HEK293 (cell line): ENCODE measurements at regions not wholly inside any gene's neighbourhood (a gene's known extent, or its start where the extent isn't known, plus 50 kb on each side); places are given as distances from the start of the nearest gene placed in this dataset.

Experiments
- CTCF ChIA-PET: fragments of 350-600 bp; formaldehyde crosslinking; extraction: SDS; loops from one replicate; lab custom pipeline; 2021; ENCODE audit warnings: antibody characterized with exemption; lab: Yijun Ruan, JAX
- POLR2A ChIA-PET: fragments of 300-600 bp; formaldehyde crosslinking; extraction: SDS; loops from one replicate; lab custom pipeline; 2020; ENCODE audit warnings: antibody characterized with exemption, inconsistent platforms; lab: Yijun Ruan, JAX
- H3K27ac ChIP-seq: fragments of 200-500 bp; sonication (Bioruptor generic); 2 replicates; pipeline ENCODE4 v1.5.1; 2014; ENCODE audit warnings: low read depth, low read length, control low read depth, inconsistent platforms; ENCODE audit errors: extremely low read depth
- H3K36me3 ChIP-seq, 2 experiments: fragments of 200-500 bp in 1 of 2; sonication (Bioruptor generic) in 1 of 2; 1 replicate in 1 of 2; 2 replicates in 1 of 2; pipeline ENCODE4 v1.5.1; 2014 to 2017; ENCODE audit warnings: inconsistent platforms in 2 of 2, low read length in 2 of 2; ENCODE audit not compliant: control insufficient read depth in 2 of 2, insufficient read depth in 1 of 2
- H3K4me1 ChIP-seq: fragments of 200-500 bp; sonication (Bioruptor generic); 2 replicates; pipeline ENCODE4 v1.5.1; 2014; ENCODE audit warnings: mild to moderate bottlenecking, low read length, inconsistent platforms; ENCODE audit not compliant: control insufficient read depth, insufficient read depth
- H3K4me3 ChIP-seq: 2 replicates; pipeline ENCODE4 v1.5.1; 2011; ENCODE audit warnings: low read depth, mild to moderate bottlenecking, control low read depth, low read length, moderate library complexity
- H3K9me3 ChIP-seq: fragments of 200-500 bp; sonication (Bioruptor generic); 2 replicates; pipeline ENCODE4 v1.5.1; 2014; ENCODE audit warnings: low read depth, low read length, inconsistent platforms; ENCODE audit not compliant: control insufficient read depth, insufficient read depth
- GFI1B ChIP-seq: fragments of 450-650 bp; formaldehyde crosslinking; IDR thresholded peaks from 2 replicates; pipeline ENCODE4 v1.5.1; 2016; ENCODE audit warnings: missing biosample characterization, missing genetic modification characterization
- KLF7 ChIP-seq: fragments of 450-650 bp; formaldehyde crosslinking; IDR thresholded peaks from 2 replicates; pipeline ENCODE4 v1.5.1; 2016; ENCODE audit warnings: missing biosample characterization, missing genetic modification characterization, borderline replicate concordance
- PRDM1 ChIP-seq: fragments of 450-650 bp; formaldehyde crosslinking; IDR thresholded peaks from 2 replicates; pipeline ENCODE4; 2016; ENCODE audit warnings: missing biosample characterization, missing genetic modification characterization
- SALL2 ChIP-seq: fragments of 450-650 bp; formaldehyde crosslinking; IDR thresholded peaks from 2 replicates; pipeline ENCODE4 v1.5.0; 2017; ENCODE audit warnings: missing biosample characterization, mild to moderate bottlenecking, missing genetic modification characterization, borderline replicate concordance
- ZFHX2 ChIP-seq: fragments of 450-650 bp; formaldehyde crosslinking; conservative IDR thresholded peaks from 2 replicates; pipeline ENCODE4 v1.5.1; 2016; ENCODE audit warnings: missing biosample characterization, missing genetic modification characterization
- ZNF10 ChIP-seq: fragments of 450-650 bp; formaldehyde crosslinking; IDR thresholded peaks from 2 replicates; pipeline ENCODE4 v1.5.1; 2017; ENCODE audit warnings: missing biosample characterization, missing genetic modification characterization
- ZNF146 ChIP-seq: fragments of 450-650 bp; formaldehyde crosslinking; IDR thresholded peaks from 2 replicates; pipeline ENCODE4 v1.5.1; 2016; ENCODE audit warnings: missing biosample characterization, missing genetic modification characterization
- ZNF157 ChIP-seq: fragments of 450-650 bp; formaldehyde crosslinking; IDR thresholded peaks from 2 replicates; pipeline ENCODE4 v1.5.1; 2016; ENCODE audit warnings: missing biosample characterization, missing genetic modification characterization
- ZNF266 ChIP-seq: fragments of 450-650 bp; formaldehyde crosslinking; IDR thresholded peaks from 2 replicates; pipeline ENCODE4 v1.5.1; 2016; ENCODE audit warnings: missing biosample characterization, missing genetic modification characterization, low read depth
- ZNF510 ChIP-seq: fragments of 450-650 bp; formaldehyde crosslinking; IDR thresholded peaks from 2 replicates; pipeline ENCODE4 v1.5.1; 2018; ENCODE audit warnings: mild to moderate bottlenecking, missing genetic modification characterization, missing biosample characterization; ENCODE audit not compliant: insufficient replicate concordance
- ZNF529 ChIP-seq: fragments of 450-650 bp; formaldehyde crosslinking; IDR thresholded peaks from 2 replicates; pipeline ENCODE4 v1.5.1; 2017; ENCODE audit warnings: missing genetic modification characterization, missing biosample characterization; ENCODE audit not compliant: insufficient replicate concordance
- ZNF677 ChIP-seq: fragments of 450-650 bp; IDR thresholded peaks from 2 replicates; pipeline ENCODE4 v1.5.0; 2018; ENCODE audit warnings: missing biosample characterization, mild to moderate bottlenecking, missing genetic modification characterization, moderate library complexity
- ZNF747 ChIP-seq: fragments of 450-650 bp; formaldehyde crosslinking; IDR thresholded peaks from 2 replicates; pipeline ENCODE4 v1.5.1; 2016; ENCODE audit warnings: missing biosample characterization, missing genetic modification characterization
- ZNF785 ChIP-seq: fragments of 450-650 bp; formaldehyde crosslinking; IDR thresholded peaks from 2 replicates; pipeline ENCODE4 v1.5.1; 2016; ENCODE audit warnings: missing biosample characterization, missing genetic modification characterization
- ZNF843 ChIP-seq: fragments of 450-650 bp; formaldehyde crosslinking; IDR thresholded peaks from 2 replicates; pipeline ENCODE4 v1.5.1; 2016; ENCODE audit warnings: missing biosample characterization, missing genetic modification characterization
- TF ChIP-seq, protein P1 (sequence below): IDR thresholded peaks from 2 replicates; pipeline ENCODE4 v1.6.1; 2011; ENCODE audit warnings: mild to moderate bottlenecking, low read depth, low read length, borderline replicate concordance
- TF ChIP-seq, protein P2 (sequence below): fragments of 450-650 bp; formaldehyde crosslinking; IDR thresholded peaks from 2 replicates; pipeline ENCODE4 v1.5.1; 2016; ENCODE audit warnings: missing biosample characterization, missing genetic modification characterization
- TF ChIP-seq, protein P3 (sequence below): fragments of 450-650 bp; formaldehyde crosslinking; IDR thresholded peaks from 2 replicates; pipeline ENCODE4 v1.5.1; 2016; ENCODE audit warnings: missing biosample characterization, missing genetic modification characterization
- TF ChIP-seq, protein P4 (sequence below): fragments of 450-650 bp; formaldehyde crosslinking; conservative IDR thresholded peaks from 2 replicates; pipeline ENCODE4 v1.5.1; 2016; ENCODE audit warnings: low read depth, missing biosample characterization, missing genetic modification characterization
- TF ChIP-seq, protein P5 (sequence below): fragments of 450-650 bp; formaldehyde crosslinking; IDR thresholded peaks from 2 replicates; pipeline ENCODE4 v1.5.1; 2016; ENCODE audit warnings: missing biosample characterization, missing genetic modification characterization
- TF ChIP-seq, protein P6 (sequence below): fragments of 450-650 bp; IDR thresholded peaks from 2 replicates; pipeline ENCODE4 v1.5.1; 2018; ENCODE audit warnings: missing biosample characterization, mild to moderate bottlenecking, missing genetic modification characterization

DNA sequence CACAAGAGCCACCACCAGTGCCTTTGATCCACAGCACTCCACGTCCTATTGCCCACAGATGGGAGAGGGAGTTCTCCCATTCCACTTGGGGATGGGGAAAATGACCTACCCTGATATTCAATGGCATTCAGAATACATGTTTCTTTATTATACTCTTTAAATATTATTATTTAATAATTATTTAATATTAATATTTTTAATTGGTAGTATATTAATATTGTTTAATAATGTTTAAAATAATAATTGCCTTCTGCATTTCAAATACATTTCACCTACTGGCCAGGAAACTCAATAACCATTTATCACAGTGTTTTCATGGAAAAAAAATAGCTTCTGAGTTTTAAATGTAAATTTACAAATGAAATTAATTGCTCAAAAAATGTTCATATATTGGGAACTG lies 127.4 kb upstream of the G2E3 start:
- CTCF ChIA-PET, result no interaction called here
- POLR2A ChIA-PET, result no interaction called here
- TF ChIP-seq, protein P1, sequence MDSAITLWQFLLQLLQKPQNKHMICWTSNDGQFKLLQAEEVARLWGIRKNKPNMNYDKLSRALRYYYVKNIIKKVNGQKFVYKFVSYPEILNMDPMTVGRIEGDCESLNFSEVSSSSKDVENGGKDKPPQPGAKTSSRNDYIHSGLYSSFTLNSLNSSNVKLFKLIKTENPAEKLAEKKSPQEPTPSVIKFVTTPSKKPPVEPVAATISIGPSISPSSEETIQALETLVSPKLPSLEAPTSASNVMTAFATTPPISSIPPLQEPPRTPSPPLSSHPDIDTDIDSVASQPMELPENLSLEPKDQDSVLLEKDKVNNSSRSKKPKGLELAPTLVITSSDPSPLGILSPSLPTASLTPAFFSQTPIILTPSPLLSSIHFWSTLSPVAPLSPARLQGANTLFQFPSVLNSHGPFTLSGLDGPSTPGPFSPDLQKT, result no peak
- TF ChIP-seq, protein P2, sequence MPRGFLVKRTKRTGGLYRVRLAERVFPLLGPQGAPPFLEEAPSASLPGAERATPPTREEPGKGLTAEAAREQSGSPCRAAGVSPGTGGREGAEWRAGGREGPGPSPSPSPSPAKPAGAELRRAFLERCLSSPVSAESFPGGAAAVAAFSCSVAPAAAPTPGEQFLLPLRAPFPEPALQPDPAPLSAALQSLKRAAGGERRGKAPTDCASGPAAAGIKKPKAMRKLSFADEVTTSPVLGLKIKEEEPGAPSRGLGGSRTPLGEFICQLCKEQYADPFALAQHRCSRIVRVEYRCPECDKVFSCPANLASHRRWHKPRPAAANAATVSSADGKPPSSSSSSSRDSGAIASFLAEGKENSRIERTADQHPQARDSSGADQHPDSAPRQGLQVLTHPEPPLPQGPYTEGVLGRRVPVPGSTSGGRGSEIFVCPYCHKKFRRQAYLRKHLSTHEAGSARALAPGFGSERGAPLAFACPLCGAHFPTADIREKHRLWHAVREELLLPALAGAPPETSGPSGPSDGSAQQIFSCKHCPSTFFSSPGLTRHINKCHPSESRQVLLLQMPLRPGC, result no peak

DNA sequence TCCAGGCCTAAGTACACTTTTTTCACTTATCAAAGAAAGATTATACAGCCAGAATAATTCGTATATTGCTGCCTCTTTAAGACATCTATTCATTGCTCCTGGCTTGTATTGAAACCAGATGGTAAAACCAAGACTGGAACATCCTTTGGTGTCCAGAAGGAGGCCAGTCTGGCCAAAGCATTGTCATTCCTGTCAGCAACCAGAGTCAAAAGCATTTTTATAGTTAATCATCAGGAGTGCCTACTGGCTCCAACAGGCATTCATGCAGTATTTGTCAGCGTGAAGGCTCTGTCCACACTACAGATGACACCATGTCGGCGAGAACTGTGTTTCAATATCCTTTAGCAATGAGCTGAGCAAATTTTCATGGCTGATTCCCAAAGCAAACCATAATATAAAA lies 118.0 kb upstream of the G2E3 start:
- H3K9me3 ChIP-seq, result no peaks in the 10 kb centered on the region
- no peaks in the 10 kb centered on the region for H3K36me3 ChIP-seq
- no peak overlapping the region for H3K27ac ChIP-seq
- no peaks in the 10 kb centered on the region for H3K4me1 ChIP-seq
- ChIA-PET CTCF (interaction anchor here (0.5 to 0.8 kb wide), 2 partner anchors 10 to 171 kb away, joined by 3 read pairs; no protein-coding TSS in a partner anchor), POLR2A (no interaction called here)
- no peak overlapping the region for H3K4me3 ChIP-seq
- no peak for TF ChIP-seq ZNF747
- TF ChIP-seq ZNF843 (tag by site-specific recombination), result no peak
- TF ChIP-seq ZNF266 (tag by site-specific recombination), result no peak
- TF ChIP-seq KLF7 (tag by site-specific recombination), result no peak
- TF ChIP-seq, protein P3, sequence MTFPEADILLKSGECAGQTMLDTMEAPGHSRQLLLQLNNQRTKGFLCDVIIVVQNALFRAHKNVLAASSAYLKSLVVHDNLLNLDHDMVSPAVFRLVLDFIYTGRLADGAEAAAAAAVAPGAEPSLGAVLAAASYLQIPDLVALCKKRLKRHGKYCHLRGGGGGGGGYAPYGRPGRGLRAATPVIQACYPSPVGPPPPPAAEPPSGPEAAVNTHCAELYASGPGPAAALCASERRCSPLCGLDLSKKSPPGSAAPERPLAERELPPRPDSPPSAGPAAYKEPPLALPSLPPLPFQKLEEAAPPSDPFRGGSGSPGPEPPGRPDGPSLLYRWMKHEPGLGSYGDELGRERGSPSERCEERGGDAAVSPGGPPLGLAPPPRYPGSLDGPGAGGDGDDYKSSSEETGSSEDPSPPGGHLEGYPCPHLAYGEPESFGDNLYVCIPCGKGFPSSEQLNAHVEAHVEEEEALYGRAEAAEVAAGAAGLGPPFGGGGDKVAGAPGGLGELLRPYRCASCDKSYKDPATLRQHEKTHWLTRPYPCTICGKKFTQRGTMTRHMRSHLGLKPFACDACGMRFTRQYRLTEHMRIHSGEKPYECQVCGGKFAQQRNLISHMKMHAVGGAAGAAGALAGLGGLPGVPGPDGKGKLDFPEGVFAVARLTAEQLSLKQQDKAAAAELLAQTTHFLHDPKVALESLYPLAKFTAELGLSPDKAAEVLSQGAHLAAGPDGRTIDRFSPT (tag by site-specific recombination), result no peak
- no peak for TF ChIP-seq SALL2 (tag by site-specific recombination)
- TF ChIP-seq, protein P4, sequence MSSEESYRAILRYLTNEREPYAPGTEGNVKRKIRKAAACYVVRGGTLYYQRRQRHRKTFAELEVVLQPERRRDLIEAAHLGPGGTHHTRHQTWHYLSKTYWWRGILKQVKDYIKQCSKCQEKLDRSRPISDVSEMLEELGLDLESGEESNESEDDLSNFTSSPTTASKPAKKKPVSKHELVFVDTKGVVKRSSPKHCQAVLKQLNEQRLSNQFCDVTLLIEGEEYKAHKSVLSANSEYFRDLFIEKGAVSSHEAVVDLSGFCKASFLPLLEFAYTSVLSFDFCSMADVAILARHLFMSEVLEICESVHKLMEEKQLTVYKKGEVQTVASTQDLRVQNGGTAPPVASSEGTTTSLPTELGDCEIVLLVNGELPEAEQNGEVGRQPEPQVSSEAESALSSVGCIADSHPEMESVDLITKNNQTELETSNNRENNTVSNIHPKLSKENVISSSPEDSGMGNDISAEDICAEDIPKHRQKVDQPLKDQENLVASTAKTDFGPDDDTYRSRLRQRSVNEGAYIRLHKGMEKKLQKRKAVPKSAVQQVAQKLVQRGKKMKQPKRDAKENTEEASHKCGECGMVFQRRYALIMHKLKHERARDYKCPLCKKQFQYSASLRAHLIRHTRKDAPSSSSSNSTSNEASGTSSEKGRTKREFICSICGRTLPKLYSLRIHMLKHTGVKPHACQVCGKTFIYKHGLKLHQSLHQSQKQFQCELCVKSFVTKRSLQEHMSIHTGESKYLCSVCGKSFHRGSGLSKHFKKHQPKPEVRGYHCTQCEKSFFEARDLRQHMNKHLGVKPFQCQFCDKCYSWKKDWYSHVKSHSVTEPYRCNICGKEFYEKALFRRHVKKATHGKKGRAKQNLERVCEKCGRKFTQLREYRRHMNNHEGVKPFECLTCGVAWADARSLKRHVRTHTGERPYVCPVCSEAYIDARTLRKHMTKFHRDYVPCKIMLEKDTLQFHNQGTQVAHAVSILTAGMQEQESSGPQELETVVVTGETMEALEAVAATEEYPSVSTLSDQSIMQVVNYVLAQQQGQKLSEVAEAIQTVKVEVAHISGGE (tag by site-specific recombination), result no peak
- TF ChIP-seq ZNF510 (tag by site-specific recombination), result no peak
- no peak for TF ChIP-seq ZNF157 (tag by site-specific recombination)
- no peak for TF ChIP-seq GFI1B (tag by site-specific recombination)
- TF ChIP-seq ZNF529 (tag by site-specific recombination), result no peak
- TF ChIP-seq ZNF146 (tag by site-specific recombination), result no peak
- no peak for TF ChIP-seq ZFHX2 (tag by site-specific recombination)
- TF ChIP-seq ZNF785 (tag by site-specific recombination), result no peak
- no peak for TF ChIP-seq ZNF677
- TF ChIP-seq, protein P5, sequence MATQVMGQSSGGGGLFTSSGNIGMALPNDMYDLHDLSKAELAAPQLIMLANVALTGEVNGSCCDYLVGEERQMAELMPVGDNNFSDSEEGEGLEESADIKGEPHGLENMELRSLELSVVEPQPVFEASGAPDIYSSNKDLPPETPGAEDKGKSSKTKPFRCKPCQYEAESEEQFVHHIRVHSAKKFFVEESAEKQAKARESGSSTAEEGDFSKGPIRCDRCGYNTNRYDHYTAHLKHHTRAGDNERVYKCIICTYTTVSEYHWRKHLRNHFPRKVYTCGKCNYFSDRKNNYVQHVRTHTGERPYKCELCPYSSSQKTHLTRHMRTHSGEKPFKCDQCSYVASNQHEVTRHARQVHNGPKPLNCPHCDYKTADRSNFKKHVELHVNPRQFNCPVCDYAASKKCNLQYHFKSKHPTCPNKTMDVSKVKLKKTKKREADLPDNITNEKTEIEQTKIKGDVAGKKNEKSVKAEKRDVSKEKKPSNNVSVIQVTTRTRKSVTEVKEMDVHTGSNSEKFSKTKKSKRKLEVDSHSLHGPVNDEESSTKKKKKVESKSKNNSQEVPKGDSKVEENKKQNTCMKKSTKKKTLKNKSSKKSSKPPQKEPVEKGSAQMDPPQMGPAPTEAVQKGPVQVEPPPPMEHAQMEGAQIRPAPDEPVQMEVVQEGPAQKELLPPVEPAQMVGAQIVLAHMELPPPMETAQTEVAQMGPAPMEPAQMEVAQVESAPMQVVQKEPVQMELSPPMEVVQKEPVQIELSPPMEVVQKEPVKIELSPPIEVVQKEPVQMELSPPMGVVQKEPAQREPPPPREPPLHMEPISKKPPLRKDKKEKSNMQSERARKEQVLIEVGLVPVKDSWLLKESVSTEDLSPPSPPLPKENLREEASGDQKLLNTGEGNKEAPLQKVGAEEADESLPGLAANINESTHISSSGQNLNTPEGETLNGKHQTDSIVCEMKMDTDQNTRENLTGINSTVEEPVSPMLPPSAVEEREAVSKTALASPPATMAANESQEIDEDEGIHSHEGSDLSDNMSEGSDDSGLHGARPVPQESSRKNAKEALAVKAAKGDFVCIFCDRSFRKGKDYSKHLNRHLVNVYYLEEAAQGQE (tag by site-specific recombination), result no peak
- TF ChIP-seq ZNF10 (tag by site-specific recombination), result no peak
- TF ChIP-seq PRDM1 (tag by site-specific recombination), result no peak
- TF ChIP-seq, protein P6, sequence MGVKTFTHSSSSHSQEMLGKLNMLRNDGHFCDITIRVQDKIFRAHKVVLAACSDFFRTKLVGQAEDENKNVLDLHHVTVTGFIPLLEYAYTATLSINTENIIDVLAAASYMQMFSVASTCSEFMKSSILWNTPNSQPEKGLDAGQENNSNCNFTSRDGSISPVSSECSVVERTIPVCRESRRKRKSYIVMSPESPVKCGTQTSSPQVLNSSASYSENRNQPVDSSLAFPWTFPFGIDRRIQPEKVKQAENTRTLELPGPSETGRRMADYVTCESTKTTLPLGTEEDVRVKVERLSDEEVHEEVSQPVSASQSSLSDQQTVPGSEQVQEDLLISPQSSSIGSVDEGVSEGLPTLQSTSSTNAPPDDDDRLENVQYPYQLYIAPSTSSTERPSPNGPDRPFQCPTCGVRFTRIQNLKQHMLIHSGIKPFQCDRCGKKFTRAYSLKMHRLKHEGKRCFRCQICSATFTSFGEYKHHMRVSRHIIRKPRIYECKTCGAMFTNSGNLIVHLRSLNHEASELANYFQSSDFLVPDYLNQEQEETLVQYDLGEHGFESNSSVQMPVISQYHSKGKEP (tag by site-specific recombination), result no peak

More for the DNA sequence above, 127.4 kb upstream of the G2E3 start:
- H3K4me1 ChIP-seq, result no peaks in the 10 kb centered on the region
- H3K27ac ChIP-seq, result no peak overlapping the region
- no peaks in the 10 kb centered on the region for H3K36me3 ChIP-seq
- H3K4me3 ChIP-seq, result no peak overlapping the region
- H3K9me3 ChIP-seq, result no peaks in the 10 kb centered on the region
